OCI-LY7 (cell line): ENCODE measurements at regions not wholly inside any gene's neighbourhood (a gene's known extent, or its start where the extent isn't known, plus 50 kb on each side); places are given as distances from the start of the nearest gene placed in this dataset.

Experiments
- CTCF ChIP-seq: fragments of 200-600 bp; sonication (generic); conservative IDR thresholded peaks from 2 replicates; pipeline ENCODE4 v1.5.1; 2014; ENCODE audit warnings: mild to moderate bottlenecking, antibody characterized with exemption, low read length, moderate library complexity, mixed read lengths
- EZH2phosphoT487 ChIP-seq: fragments of 200-600 bp; sonication (generic); IDR thresholded peaks from 2 replicates; pipeline ENCODE4 v1.6.1; 2018; ENCODE audit warnings: low read depth, borderline replicate concordance, mild to moderate bottlenecking, mixed run types, antibody characterized with exemption, low read length, moderate library complexity, mixed read lengths

GRCh38 chr4:37767546-37767945 lies 58.9 kb upstream of the PGM2 start:
- no peak for TF ChIP-seq CTCF
- TF ChIP-seq EZH2phosphoT487, result no peak
